Stimulated activated CD4-positive, alpha-beta T cell treated with anti-CD3 and anti-CD28 coated beads, Interleukin-2, amount 100 ng/mL, for 48 hours (primary cell): ENCODE measurements at regions not wholly inside any gene's neighbourhood (a gene's known extent, or its start where the extent isn't known, plus 50 kb on each side); places are given as distances from the start of the nearest gene placed in this dataset.

Experiments
- DNase-seq, 2 donors: peaks; one replicate each; pipeline ENCODE4 v3.0.0-alpha.2; 2020

DNA sequence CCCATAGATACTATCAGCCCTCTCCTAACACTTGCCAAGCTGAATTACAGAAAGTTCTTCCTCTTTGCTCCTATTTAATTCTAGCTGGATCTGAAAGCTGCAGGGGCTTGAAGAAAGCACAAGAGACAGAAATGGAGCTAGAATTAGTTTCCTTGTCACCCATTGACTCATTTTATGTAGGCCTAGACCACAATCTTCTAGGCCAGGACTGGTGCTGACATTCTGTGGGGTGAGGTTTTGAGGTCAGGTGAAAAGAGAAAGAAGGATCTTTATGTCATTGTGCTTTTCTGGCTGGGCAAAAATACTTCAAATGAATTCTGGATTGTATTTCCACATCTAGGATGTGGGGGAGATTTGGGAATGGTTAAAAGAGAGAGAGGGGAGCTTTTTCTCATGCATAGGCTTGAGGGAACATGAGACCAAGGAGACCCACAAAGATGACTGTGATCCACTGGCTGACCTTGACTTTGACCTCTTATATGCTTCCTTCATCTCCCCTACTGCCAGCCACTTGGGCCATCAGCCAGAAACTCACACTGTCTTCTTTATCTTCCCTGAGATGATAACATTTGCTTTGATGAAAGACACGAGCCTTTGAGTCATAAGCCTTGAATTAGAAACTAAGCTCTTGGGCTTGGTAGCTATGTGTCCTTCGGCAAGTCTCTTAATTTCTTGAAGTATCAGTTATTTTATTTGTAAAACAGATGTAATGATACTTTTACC is 274.9 kb upstream of the CADM1 start:
- DNase-seq: no peak

- DNase-seq: no peak
These were observed 272.7 kb upstream of the CADM1 start for GRCh38 chr11:115776916-115777315.

GRCh38 chr11:115775846-115776245 is 271.6 kb upstream of the CADM1 start:
- DNase-seq: no peak

DNA sequence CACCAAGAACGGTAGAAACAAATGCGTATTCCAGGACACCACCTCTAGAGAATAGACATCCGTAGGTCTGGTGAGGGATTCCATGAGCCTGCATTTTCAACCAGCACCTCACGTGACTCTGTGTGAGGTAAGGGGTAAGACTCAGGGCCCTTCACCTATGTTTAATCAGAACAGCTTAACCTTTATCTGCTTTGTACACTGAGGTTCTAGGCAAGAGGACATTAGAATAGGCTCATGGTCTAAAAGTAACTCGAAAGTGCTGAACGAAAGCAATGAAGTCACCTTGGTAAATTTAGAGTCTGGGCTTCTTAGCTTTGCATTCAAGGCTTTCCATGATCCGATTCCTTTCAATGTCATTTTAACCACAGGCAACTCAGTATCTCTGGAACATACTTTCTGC is 270.5 kb upstream of the CADM1 start:
- DNase-seq: no peak

DNA sequence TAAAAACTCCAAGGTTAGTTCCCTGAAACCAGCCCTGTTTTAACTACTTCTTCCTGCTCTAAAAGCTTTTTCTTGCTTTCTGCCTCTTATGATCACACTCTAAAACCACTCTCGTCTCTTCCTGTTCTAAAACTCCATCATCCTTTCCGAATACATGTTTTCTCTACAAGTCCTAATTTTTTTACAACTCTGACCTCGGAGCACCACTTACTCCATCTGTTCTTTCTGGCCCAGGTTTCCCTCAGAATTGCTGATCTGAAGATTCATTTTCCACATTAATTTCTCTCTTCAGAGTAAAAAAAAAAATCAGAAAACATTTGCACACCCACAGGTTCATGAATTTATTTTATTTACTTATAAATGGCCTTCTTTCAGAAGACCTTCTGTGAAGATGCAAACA is 265.7 kb upstream of the CADM1 start:
- DNase-seq: no peak

- no peak for DNase-seq
These were observed 263.7 kb upstream of the CADM1 start for GRCh38 chr11:115767883-115768282.

- DNase-seq: no peak
These were observed 263.0 kb upstream of the CADM1 start for GRCh38 chr11:115767047-115767802.

DNA sequence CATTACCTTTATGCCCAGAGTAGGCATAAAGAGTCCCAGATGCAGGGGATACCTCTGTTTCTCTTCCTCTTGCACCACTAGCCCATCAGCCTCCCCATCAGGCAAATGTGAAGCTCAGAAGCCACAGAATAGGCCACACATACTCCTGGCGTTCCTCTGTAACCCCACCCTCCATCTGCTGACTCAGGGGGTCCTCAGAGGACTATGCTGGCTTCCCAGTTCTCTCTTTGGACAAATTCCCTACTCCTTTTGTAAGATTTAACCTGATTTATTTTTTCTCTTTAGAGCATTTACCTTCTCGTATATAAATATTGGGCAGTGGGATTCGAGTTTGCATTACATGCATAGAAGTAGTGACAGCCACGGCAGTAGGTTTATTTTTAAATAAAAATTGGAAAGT is 262.3 kb upstream of the CADM1 start:
- DNase-seq: no peak

GRCh38 chr11:115765803-115766239 is 261.6 kb upstream of the CADM1 start:
- DNase-seq: no peak

- no peak for DNase-seq
These were observed 260.0 kb upstream of the CADM1 start for GRCh38 chr11:115764176-115764575.

- no peak for DNase-seq
These were observed 257.6 kb upstream of the CADM1 start for GRCh38 chr11:115761817-115762216.

DNA sequence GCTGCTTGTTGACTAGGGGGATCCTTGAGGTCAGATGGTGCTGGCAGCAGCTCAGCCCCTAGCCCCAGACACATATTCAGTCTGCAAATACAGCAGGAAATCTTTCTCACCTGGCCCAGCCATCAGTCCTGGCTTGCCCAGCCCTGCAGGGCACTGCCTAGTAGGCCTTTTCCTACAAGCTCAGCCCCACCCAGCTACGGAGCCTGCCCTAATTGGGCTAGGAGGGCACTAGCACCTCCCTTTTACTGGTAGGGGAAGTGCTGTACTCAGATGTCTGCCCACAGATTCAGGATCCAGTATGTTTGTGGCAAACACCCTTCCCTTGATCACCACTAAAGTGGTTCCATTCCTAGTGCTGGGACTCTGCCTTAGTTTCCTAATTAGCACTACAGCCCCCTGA is 257.1 kb upstream of the CADM1 start:
- no peak for DNase-seq

- no peak for DNase-seq
These were observed 256.5 kb upstream of the CADM1 start for GRCh38 chr11:115760461-115761320.

GRCh38 chr11:115759622-115760460 is 255.6 kb upstream of the CADM1 start:
- no peak for DNase-seq

GRCh38 chr11:115758011-115758410 is 253.8 kb upstream of the CADM1 start:
- no peak for DNase-seq

DNA sequence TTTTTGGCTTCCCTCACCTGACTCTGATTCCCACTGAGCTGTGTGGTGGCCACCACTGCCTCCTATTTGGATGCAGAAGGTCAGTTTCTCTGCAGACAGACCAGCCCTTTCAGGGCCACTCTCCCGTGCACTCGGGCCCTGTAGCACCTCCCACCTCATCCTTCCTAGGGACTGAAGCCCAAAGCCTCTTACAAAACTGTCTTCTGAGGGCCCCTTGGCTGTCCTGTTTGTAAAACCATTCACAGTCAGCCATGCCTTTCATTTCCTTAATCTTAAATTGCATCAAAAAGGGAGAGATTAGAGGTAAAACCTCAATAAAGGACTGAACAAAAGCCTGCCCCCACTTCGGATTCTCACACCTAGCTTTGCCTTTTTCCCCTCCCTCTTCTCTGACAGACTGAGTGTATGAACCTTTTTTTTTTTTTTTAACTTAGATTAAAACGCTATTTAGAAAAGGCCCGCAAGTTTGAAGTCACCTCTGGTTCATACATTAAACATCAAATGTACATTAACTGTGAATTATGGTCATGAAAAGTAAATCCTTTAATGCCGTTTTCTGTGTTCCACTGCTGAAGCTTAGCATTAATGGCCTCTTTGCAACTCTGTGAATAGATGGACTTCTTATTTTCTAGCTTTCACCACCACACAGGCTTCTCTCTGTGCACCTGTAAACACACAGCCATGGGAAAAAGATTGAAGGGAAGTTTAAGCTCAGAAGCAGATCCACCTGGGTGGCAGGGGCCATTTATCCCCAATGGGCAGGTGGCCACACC is 247.2 kb upstream of the CADM1 start:
- DNase-seq: no peak

- no peak for DNase-seq
These were observed 241.6 kb upstream of the CADM1 start for GRCh38 chr11:115745610-115746512.

DNA sequence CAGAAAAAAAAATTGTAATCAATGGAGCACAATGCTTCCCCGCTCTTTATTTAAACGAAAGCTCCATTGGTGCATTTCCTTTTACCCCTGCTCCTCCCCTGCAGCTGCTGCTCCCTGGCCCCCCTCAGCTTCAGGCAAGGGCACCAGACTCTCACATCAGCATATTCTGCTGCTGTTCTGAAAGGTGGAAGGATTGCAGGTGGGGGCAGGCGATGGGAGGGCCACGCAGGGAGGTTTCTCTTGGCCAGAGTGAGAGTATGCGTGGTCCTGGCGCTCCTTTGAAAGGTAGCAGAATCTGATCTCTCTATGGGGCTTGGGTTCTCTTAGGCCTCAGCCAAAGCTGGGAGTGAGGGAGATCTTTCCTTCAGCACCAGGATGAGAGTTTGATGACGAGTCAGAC is 240.9 kb upstream of the CADM1 start:
- DNase-seq: no peak

DNA sequence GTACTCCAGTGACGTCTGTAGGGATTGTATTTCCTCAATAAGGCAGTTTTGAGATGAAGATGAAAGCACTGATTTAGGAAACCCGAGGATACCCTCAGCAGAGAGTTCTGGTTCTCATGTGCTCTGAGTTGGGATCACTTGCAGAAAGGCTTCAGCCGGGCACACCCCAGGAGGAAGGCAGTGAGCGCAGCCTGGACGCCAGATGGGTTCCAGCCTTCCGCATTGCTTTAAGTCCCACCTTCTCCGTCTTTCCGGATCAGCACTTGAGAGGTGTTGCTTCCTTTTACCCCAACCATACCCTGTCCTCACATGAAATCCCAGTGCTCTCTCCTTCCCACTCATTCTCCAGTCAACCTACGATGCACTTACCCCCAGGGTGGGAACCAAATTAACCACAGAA is 239.5 kb upstream of the CADM1 start:
- no peak for DNase-seq

- no peak for DNase-seq
These were observed 237.3 kb upstream of the CADM1 start for GRCh38 chr11:115741376-115742107.
